ENCODE measurements at regions not wholly inside any gene's neighbourhood (a gene's known extent, or its start where the extent isn't known, plus 50 kb on each side); places are given as distances from the start of the nearest gene placed in this dataset.

- TF ChIP-seq PATZ1 (CRISPR knock-in tag; IDR thresholded peaks at IDR 0.05; ENCODE audit: borderline replicate concordance) = no peak
- TF ChIP-seq ZNF8 (CRISPR knock-in tag; IDR thresholded peaks at IDR 0.05) = no peak
- TF ChIP-seq TSHZ2 (CRISPR knock-in tag; IDR thresholded peaks at IDR 0.05) = no peak
- no peak for TF ChIP-seq GLIS3 (CRISPR knock-in tag; IDR thresholded peaks at IDR 0.05)
- no peak for TF ChIP-seq TOX (CRISPR knock-in tag; IDR thresholded peaks at IDR 0.05; ENCODE audit: borderline replicate concordance)
- TF ChIP-seq PPARA (CRISPR knock-in tag; IDR thresholded peaks at IDR 0.05; ENCODE audit: borderline replicate concordance) = no peak
- TF ChIP-seq RARB (CRISPR knock-in tag; IDR thresholded peaks at IDR 0.05) = no peak
- no peak for TF ChIP-seq ZC3H10 (CRISPR knock-in tag; IDR thresholded peaks at IDR 0.05)
Measured at GRCh38 chr3:82509106-82509842, 747.8 kb upstream of the GBE1 start.
